WTC11 (cell line): ENCODE measurements at regions not wholly inside any gene's neighbourhood (a gene's known extent, or its start where the extent isn't known, plus 50 kb on each side); places are given as distances from the start of the nearest gene placed in this dataset.

Experiments
- ATAC-seq: fragments of 200-7000 bp; cut with Tn5 transposase; 2 replicates; pipeline ENCODE4 v1.10.0; 2021; ENCODE audit warnings: mild to moderate bottlenecking, moderate library complexity
- CTCF ChIA-PET: fragments of 300-600 bp; sonication (Branson Sonifier 250); formaldehyde crosslinking; loops from one replicate; lab custom pipeline; 2021; ENCODE audit warnings: antibody characterized with exemption; lab: Charles Lee
- POLR2A ChIA-PET: fragments of 350-600 bp; sonication (Branson Sonifier 250); formaldehyde crosslinking; loops from one replicate; lab custom pipeline; 2021; ENCODE audit warnings: antibody characterized with exemption; lab: Charles Lee
- DNase-seq: peaks from one replicate; pipeline ENCODE4 v3.0.0; 2021; ENCODE audit warnings: low spot score
- H3K27ac Mint-ChIP-seq: 2 replicates; pipeline ENCODE4 v1.8.0; 2021; ENCODE audit warnings: mixed read lengths
- H3K27me3 Mint-ChIP-seq: 2 replicates; pipeline ENCODE4 v1.8.0; 2021; ENCODE audit warnings: low read depth, mild to moderate bottlenecking, moderate library complexity, mixed read lengths
- H3K36me3 Mint-ChIP-seq: 2 replicates; pipeline ENCODE4 v1.8.0; 2021; ENCODE audit warnings: mixed read lengths
- H3K4me1 Mint-ChIP-seq: 2 replicates; pipeline ENCODE4 v1.8.0; 2022; ENCODE audit warnings: mixed read lengths
- H3K4me3 Mint-ChIP-seq: 2 replicates; pipeline ENCODE4 v1.8.0; 2021; ENCODE audit warnings: mild to moderate bottlenecking, moderate library complexity, mixed read lengths
- H3K9me3 Mint-ChIP-seq: 2 replicates; pipeline ENCODE4 v1.8.0; 2021; ENCODE audit warnings: mixed read lengths
- E2F4 ChIP-seq: sonication (generic); formaldehyde crosslinking; IDR thresholded peaks from 2 replicates; pipeline ENCODE4 v1.8.1; 2022; ENCODE audit warnings: low read depth, mild to moderate bottlenecking, moderate library complexity, missing genetic modification reagents, borderline replicate concordance
- FOXK1 ChIP-seq: sonication (generic); formaldehyde crosslinking; IDR thresholded peaks from 2 replicates; pipeline ENCODE4 v1.8.0; 2022; ENCODE audit warnings: mild to moderate bottlenecking, moderate library complexity, missing genetic modification reagents
- JUN ChIP-seq: sonication (generic); formaldehyde crosslinking; IDR thresholded peaks from 2 replicates; pipeline ENCODE4 v1.8.0; 2023; ENCODE audit warnings: mild to moderate bottlenecking, missing genetic modification reagents
- MAX ChIP-seq: sonication (generic); formaldehyde crosslinking; IDR thresholded peaks from 2 replicates; pipeline ENCODE4 v1.8.0; 2022; ENCODE audit warnings: mild to moderate bottlenecking, missing genetic modification reagents
- MLX ChIP-seq: sonication (generic); formaldehyde crosslinking; IDR thresholded peaks from 2 replicates; pipeline ENCODE4 v1.8.1; 2023; ENCODE audit warnings: mild to moderate bottlenecking, missing genetic modification reagents, moderate library complexity
- NFE2L1 ChIP-seq: sonication (generic); formaldehyde crosslinking; IDR thresholded peaks from 2 replicates; pipeline ENCODE4 v1.8.1; 2023; ENCODE audit warnings: missing genetic modification reagents
- NR2C2 ChIP-seq: sonication (generic); formaldehyde crosslinking; IDR thresholded peaks from 2 replicates; pipeline ENCODE4 v1.8.0; 2022; ENCODE audit warnings: mild to moderate bottlenecking, missing genetic modification reagents
- OVOL2 ChIP-seq: fragments of 250-450 bp; sonication (Bioruptor Pico); IDR thresholded peaks from 2 replicates; pipeline ENCODE4 v1.9.0; 2021; ENCODE audit warnings: mild to moderate bottlenecking, borderline replicate concordance
- PRRX2 ChIP-seq: fragments of 250-450 bp; sonication (Bioruptor Pico); IDR thresholded peaks from 2 replicates; pipeline ENCODE4 v1.8.0; 2021; ENCODE audit warnings: mild to moderate bottlenecking
- RORB ChIP-seq: fragments of 250-450 bp; sonication (Bioruptor Pico); IDR thresholded peaks from 2 replicates; pipeline ENCODE4 v1.9.0; 2021; ENCODE audit warnings: mild to moderate bottlenecking
- SMAD3 ChIP-seq: sonication (generic); formaldehyde crosslinking; IDR thresholded peaks from 2 replicates; pipeline ENCODE4 v1.8.0; 2022; ENCODE audit warnings: missing genetic modification reagents, mild to moderate bottlenecking, borderline replicate concordance
- TCF7 ChIP-seq: sonication (generic); formaldehyde crosslinking; IDR thresholded peaks from 2 replicates; pipeline ENCODE4 v1.8.0; 2022; ENCODE audit warnings: mild to moderate bottlenecking, low read depth, missing genetic modification reagents, moderate library complexity
- TEAD1 ChIP-seq: sonication (generic); formaldehyde crosslinking; IDR thresholded peaks from 2 replicates; pipeline ENCODE4 v1.8.0; 2022; ENCODE audit warnings: mild to moderate bottlenecking, missing genetic modification reagents
- TP53 ChIP-seq: sonication (generic); formaldehyde crosslinking; IDR thresholded peaks from 2 replicates; pipeline ENCODE4 v1.8.1; 2023; ENCODE audit warnings: mild to moderate bottlenecking, missing genetic modification reagents
- ZMAT4 ChIP-seq: fragments of 250-450 bp; sonication (Bioruptor Pico); IDR thresholded peaks from 2 replicates; pipeline ENCODE4 v1.9.0; 2021; ENCODE audit warnings: mild to moderate bottlenecking
- ZNF317 ChIP-seq: sonication (generic); formaldehyde crosslinking; IDR thresholded peaks from 2 replicates; pipeline ENCODE4 v1.8.1; 2023; ENCODE audit warnings: low read depth, mild to moderate bottlenecking, moderate library complexity, missing genetic modification reagents, borderline replicate concordance
- ZNF396 ChIP-seq: fragments of 250-450 bp; sonication (Bioruptor Pico); IDR thresholded peaks from 2 replicates; pipeline ENCODE4 v1.8.0; 2021; ENCODE audit warnings: mild to moderate bottlenecking, moderate library complexity, borderline replicate concordance
- ZNF532 ChIP-seq: fragments of 250-450 bp; sonication (Bioruptor Pico); IDR thresholded peaks from 2 replicates; pipeline ENCODE4 v1.9.0; 2021; ENCODE audit warnings: mild to moderate bottlenecking, borderline replicate concordance
- TF ChIP-seq, protein P1 (sequence below): sonication (generic); formaldehyde crosslinking; IDR thresholded peaks from 2 replicates; pipeline ENCODE4 v1.8.0; 2022; ENCODE audit warnings: mild to moderate bottlenecking, missing genetic modification reagents
- TF ChIP-seq, protein P2 (sequence below): sonication (generic); formaldehyde crosslinking; IDR thresholded peaks from 2 replicates; pipeline ENCODE4 v1.8.1; 2023; ENCODE audit warnings: mild to moderate bottlenecking, missing genetic modification reagents
- TF ChIP-seq, protein P3 (sequence below): fragments of 200-600 bp; IDR thresholded peaks from 2 replicates; pipeline ENCODE4 v1.8.0; 2022; ENCODE audit warnings: antibody characterized with exemption
- TF ChIP-seq, protein P4 (sequence below): sonication (generic); formaldehyde crosslinking; conservative IDR thresholded peaks from 2 replicates; pipeline ENCODE4 v1.8.1; 2023; ENCODE audit warnings: mild to moderate bottlenecking, low read depth, missing genetic modification reagents, moderate library complexity

DNA sequence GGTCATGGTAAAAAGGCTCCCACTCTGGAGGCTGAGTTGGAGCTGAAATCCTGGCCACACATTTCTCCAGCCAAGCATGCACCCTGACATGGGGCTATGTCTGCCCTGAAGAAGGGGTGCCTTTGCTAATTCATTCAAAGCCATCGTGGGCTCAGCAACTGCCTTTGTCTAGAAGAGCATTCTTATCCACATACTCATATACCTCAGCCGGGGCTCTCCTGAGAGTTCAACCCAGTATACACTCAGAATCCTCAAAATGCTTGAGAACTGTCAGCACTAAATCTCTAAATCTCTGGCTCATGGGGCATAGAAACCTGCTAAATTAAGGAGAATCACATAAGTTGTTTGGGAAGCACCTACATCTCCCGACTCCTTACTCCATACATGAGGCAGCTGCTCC, 89.3 kb downstream of the MRPL32 start (continued):
- no peak for TF ChIP-seq E2F4
- TF ChIP-seq, protein P1, sequence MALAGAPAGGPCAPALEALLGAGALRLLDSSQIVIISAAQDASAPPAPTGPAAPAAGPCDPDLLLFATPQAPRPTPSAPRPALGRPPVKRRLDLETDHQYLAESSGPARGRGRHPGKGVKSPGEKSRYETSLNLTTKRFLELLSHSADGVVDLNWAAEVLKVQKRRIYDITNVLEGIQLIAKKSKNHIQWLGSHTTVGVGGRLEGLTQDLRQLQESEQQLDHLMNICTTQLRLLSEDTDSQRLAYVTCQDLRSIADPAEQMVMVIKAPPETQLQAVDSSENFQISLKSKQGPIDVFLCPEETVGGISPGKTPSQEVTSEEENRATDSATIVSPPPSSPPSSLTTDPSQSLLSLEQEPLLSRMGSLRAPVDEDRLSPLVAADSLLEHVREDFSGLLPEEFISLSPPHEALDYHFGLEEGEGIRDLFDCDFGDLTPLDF (CRISPR knock-in tag): no peak
- no peak for TF ChIP-seq SMAD3
- no peak for TF ChIP-seq NFE2L1 (CRISPR knock-in tag)
- no peak for TF ChIP-seq TEAD1 (CRISPR knock-in tag)
- TF ChIP-seq NR2C2 (CRISPR knock-in tag): no peak
- no peak for TF ChIP-seq OVOL2 (CRISPR knock-in tag)
- TF ChIP-seq, all 79 proteins: peak for 0

DNA sequence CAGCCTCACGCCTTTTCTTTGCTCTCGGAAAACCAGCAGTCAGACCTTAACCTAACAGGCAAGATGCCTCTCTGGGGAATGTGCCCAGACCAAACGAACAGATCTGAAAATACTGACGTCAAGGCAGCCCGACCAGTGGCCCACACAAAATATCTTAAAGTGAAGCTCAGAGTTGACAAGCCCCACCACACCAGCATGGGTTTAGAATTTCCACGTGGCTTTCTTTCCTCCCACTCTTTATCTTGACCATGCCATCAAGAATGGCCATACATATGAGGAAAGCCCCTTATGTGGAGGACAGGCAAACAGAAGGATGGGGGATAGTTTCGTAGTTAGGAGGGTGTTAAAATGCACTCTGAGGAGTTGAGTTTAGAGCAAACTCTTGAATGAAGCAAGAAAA, 89.8 kb downstream of the MRPL32 start:
- no peak for DNase-seq
- Mint-ChIP-seq H3K27ac (no peak overlapping the region), H3K36me3 (no peaks in the 10 kb centered on the region), H3K4me3 (no peak overlapping the region), H3K27me3 (no peaks in the 10 kb centered on the region), H3K9me3 (no peaks in the 10 kb centered on the region), H3K4me1 (no peaks in the 10 kb centered on the region)
- ChIA-PET POLR2A (no interaction called here), CTCF (interaction anchor here (0.5 to 1.0 kb wide), 2 partner anchors 86 to 91 kb away, joined by 3 read pairs; no protein-coding TSS in a partner anchor)
- no peak for ATAC-seq
- TF ChIP-seq TCF7 (no peak), ZNF532 (CRISPR knock-in tag) (no peak), MLX (CRISPR knock-in tag) (no peak), TP53 (CRISPR knock-in tag) (no peak), RORB (CRISPR knock-in tag) (no peak), ZMAT4 (CRISPR knock-in tag) (no peak), MAX (CRISPR knock-in tag) (no peak), ZNF317 (CRISPR knock-in tag) (no peak), JUN (no peak), PRRX2 (no peak), ZNF396 (CRISPR knock-in tag) (no peak), FOXK1 (CRISPR knock-in tag) (no peak)
- TF ChIP-seq, protein P2, sequence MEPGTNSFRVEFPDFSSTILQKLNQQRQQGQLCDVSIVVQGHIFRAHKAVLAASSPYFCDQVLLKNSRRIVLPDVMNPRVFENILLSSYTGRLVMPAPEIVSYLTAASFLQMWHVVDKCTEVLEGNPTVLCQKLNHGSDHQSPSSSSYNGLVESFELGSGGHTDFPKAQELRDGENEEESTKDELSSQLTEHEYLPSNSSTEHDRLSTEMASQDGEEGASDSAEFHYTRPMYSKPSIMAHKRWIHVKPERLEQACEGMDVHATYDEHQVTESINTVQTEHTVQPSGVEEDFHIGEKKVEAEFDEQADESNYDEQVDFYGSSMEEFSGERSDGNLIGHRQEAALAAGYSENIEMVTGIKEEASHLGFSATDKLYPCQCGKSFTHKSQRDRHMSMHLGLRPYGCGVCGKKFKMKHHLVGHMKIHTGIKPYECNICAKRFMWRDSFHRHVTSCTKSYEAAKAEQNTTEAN (CRISPR knock-in tag): no peak
- TF ChIP-seq, protein P1 (CRISPR knock-in tag): no peak
- TF ChIP-seq, protein P3, sequence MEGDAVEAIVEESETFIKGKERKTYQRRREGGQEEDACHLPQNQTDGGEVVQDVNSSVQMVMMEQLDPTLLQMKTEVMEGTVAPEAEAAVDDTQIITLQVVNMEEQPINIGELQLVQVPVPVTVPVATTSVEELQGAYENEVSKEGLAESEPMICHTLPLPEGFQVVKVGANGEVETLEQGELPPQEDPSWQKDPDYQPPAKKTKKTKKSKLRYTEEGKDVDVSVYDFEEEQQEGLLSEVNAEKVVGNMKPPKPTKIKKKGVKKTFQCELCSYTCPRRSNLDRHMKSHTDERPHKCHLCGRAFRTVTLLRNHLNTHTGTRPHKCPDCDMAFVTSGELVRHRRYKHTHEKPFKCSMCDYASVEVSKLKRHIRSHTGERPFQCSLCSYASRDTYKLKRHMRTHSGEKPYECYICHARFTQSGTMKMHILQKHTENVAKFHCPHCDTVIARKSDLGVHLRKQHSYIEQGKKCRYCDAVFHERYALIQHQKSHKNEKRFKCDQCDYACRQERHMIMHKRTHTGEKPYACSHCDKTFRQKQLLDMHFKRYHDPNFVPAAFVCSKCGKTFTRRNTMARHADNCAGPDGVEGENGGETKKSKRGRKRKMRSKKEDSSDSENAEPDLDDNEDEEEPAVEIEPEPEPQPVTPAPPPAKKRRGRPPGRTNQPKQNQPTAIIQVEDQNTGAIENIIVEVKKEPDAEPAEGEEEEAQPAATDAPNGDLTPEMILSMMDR: no peak
- TF ChIP-seq, protein P4, sequence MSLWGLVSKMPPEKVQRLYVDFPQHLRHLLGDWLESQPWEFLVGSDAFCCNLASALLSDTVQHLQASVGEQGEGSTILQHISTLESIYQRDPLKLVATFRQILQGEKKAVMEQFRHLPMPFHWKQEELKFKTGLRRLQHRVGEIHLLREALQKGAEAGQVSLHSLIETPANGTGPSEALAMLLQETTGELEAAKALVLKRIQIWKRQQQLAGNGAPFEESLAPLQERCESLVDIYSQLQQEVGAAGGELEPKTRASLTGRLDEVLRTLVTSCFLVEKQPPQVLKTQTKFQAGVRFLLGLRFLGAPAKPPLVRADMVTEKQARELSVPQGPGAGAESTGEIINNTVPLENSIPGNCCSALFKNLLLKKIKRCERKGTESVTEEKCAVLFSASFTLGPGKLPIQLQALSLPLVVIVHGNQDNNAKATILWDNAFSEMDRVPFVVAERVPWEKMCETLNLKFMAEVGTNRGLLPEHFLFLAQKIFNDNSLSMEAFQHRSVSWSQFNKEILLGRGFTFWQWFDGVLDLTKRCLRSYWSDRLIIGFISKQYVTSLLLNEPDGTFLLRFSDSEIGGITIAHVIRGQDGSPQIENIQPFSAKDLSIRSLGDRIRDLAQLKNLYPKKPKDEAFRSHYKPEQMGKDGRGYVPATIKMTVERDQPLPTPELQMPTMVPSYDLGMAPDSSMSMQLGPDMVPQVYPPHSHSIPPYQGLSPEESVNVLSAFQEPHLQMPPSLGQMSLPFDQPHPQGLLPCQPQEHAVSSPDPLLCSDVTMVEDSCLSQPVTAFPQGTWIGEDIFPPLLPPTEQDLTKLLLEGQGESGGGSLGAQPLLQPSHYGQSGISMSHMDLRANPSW (CRISPR knock-in tag): no peak
